WTC11 (cell line): ENCODE measurements at regions not wholly inside any gene's neighbourhood (a gene's known extent, or its start where the extent isn't known, plus 50 kb on each side); places are given as distances from the start of the nearest gene placed in this dataset.
A peak's percentile ranks its signal among the peaks of the same experiment; 100 is the strongest.

Source experiments
- ATAC-seq: fragments of 200-7000 bp; cut with Tn5 transposase; 2 replicates; pipeline ENCODE4 v1.10.0; 2021; ENCODE audit warnings: mild to moderate bottlenecking, moderate library complexity
- CTCF ChIA-PET: fragments of 300-600 bp; sonication (Branson Sonifier 250); formaldehyde crosslinking; loops from one replicate; lab custom pipeline; 2021; ENCODE audit warnings: antibody characterized with exemption; lab: Charles Lee
- POLR2A ChIA-PET: fragments of 350-600 bp; sonication (Branson Sonifier 250); formaldehyde crosslinking; loops from one replicate; lab custom pipeline; 2021; ENCODE audit warnings: antibody characterized with exemption; lab: Charles Lee
- DNase-seq: peaks from one replicate; pipeline ENCODE4 v3.0.0; 2021; ENCODE audit warnings: low spot score
- H3K27ac Mint-ChIP-seq: 2 replicates; pipeline ENCODE4 v1.8.0; 2021; ENCODE audit warnings: mixed read lengths
- H3K27me3 Mint-ChIP-seq: 2 replicates; pipeline ENCODE4 v1.8.0; 2021; ENCODE audit warnings: low read depth, mild to moderate bottlenecking, moderate library complexity, mixed read lengths
- H3K36me3 Mint-ChIP-seq: 2 replicates; pipeline ENCODE4 v1.8.0; 2021; ENCODE audit warnings: mixed read lengths
- H3K4me1 Mint-ChIP-seq: 2 replicates; pipeline ENCODE4 v1.8.0; 2022; ENCODE audit warnings: mixed read lengths
- H3K4me3 Mint-ChIP-seq: 2 replicates; pipeline ENCODE4 v1.8.0; 2021; ENCODE audit warnings: mild to moderate bottlenecking, moderate library complexity, mixed read lengths
- H3K9me3 Mint-ChIP-seq: 2 replicates; pipeline ENCODE4 v1.8.0; 2021; ENCODE audit warnings: mixed read lengths
- AR ChIP-seq: fragments of 250-450 bp; sonication (Bioruptor Pico); IDR thresholded peaks from 2 replicates; pipeline ENCODE4 v1.9.0; 2021; ENCODE audit warnings: mild to moderate bottlenecking
- ELF4 ChIP-seq: sonication (generic); formaldehyde crosslinking; IDR thresholded peaks from 2 replicates; pipeline ENCODE4 v1.8.1; 2022; ENCODE audit warnings: low read depth, mild to moderate bottlenecking, moderate library complexity, missing genetic modification reagents
- ETV6 ChIP-seq: sonication (generic); formaldehyde crosslinking; IDR thresholded peaks from 2 replicates; pipeline ENCODE4 v1.8.1; 2022; ENCODE audit warnings: mild to moderate bottlenecking, missing genetic modification reagents
- FOXP1 ChIP-seq: sonication (generic); formaldehyde crosslinking; IDR thresholded peaks from 2 replicates; pipeline ENCODE4 v1.8.0; 2022; ENCODE audit warnings: missing genetic modification reagents, mild to moderate bottlenecking, moderate library complexity, borderline replicate concordance
- GTF2I ChIP-seq: fragments of 250-450 bp; sonication (Bioruptor Pico); conservative IDR thresholded peaks from 2 replicates; pipeline ENCODE4 v1.4.0; 2021; ENCODE audit warnings: mild to moderate bottlenecking
- IRF2 ChIP-seq: sonication (generic); formaldehyde crosslinking; IDR thresholded peaks from 2 replicates; pipeline ENCODE4 v1.8.0; 2022; ENCODE audit warnings: low read depth, missing genetic modification reagents, borderline replicate concordance
- MLX ChIP-seq: sonication (generic); formaldehyde crosslinking; IDR thresholded peaks from 2 replicates; pipeline ENCODE4 v1.8.1; 2023; ENCODE audit warnings: mild to moderate bottlenecking, missing genetic modification reagents, moderate library complexity
- NFYB ChIP-seq: sonication (generic); formaldehyde crosslinking; conservative IDR thresholded peaks from 2 replicates; pipeline ENCODE4 v1.8.0; 2022; ENCODE audit warnings: low read depth, missing genetic modification reagents
- SP1 ChIP-seq: sonication (generic); formaldehyde crosslinking; conservative IDR thresholded peaks from 2 replicates; pipeline ENCODE4 v1.8.1; 2022; ENCODE audit warnings: missing genetic modification reagents
- TEAD4 ChIP-seq: sonication (generic); formaldehyde crosslinking; IDR thresholded peaks from 2 replicates; pipeline ENCODE4 v1.8.0; 2022; ENCODE audit warnings: mild to moderate bottlenecking, missing genetic modification reagents
- ZNF219 ChIP-seq: sonication (generic); formaldehyde crosslinking; IDR thresholded peaks from 2 replicates; pipeline ENCODE4 v1.8.0; 2023; ENCODE audit warnings: missing genetic modification reagents, mild to moderate bottlenecking, borderline replicate concordance
- ZNF263 ChIP-seq: sonication (generic); formaldehyde crosslinking; IDR thresholded peaks from 2 replicates; pipeline ENCODE4 v1.8.1; 2022; ENCODE audit warnings: low read depth, mild to moderate bottlenecking, moderate library complexity, missing genetic modification reagents
- ZNF396 ChIP-seq: fragments of 250-450 bp; sonication (Bioruptor Pico); IDR thresholded peaks from 2 replicates; pipeline ENCODE4 v1.8.0; 2021; ENCODE audit warnings: mild to moderate bottlenecking, moderate library complexity, borderline replicate concordance
- ZNF532 ChIP-seq: fragments of 250-450 bp; sonication (Bioruptor Pico); IDR thresholded peaks from 2 replicates; pipeline ENCODE4 v1.9.0; 2021; ENCODE audit warnings: mild to moderate bottlenecking, borderline replicate concordance
- TF ChIP-seq, protein P1 (sequence below): fragments of 200-600 bp; IDR thresholded peaks from 2 replicates; pipeline ENCODE4 v1.8.0; 2022; ENCODE audit warnings: antibody characterized with exemption
- TF ChIP-seq, protein P2 (sequence below): sonication (generic); formaldehyde crosslinking; IDR thresholded peaks from 2 replicates; pipeline ENCODE4 v1.8.0; 2023; ENCODE audit warnings: missing genetic modification reagents

GRCh38 chr4:27096142-27096824 lies 235.6 kb downstream of the STIM2 start:
- peak; percentile 18 for DNase-seq
- Mint-ChIP-seq H3K36me3 (no peaks in the 10 kb centered on the region), H3K4me3 (no peak overlapping the region; the same call in 1 of the 2 replicates), H3K4me1 (peaks cover 62% of the 10 kb centered on the region), H3K27ac (peak overlapping the region; percentile 74), H3K27me3 (peaks cover 6% of the 10 kb centered on the region), H3K9me3 (no peaks in the 10 kb centered on the region)
- POLR2A ChIA-PET = interaction anchor here (0.6 kb wide), 1 partner anchor 269 kb away, joined by 4 read pairs; no protein-coding TSS in a partner anchor
- TF ChIP-seq FOXP1 (CRISPR knock-in tag) = no peak
- TF ChIP-seq SP1 (CRISPR knock-in tag) = no peak
- no peak for TF ChIP-seq GTF2I (CRISPR knock-in tag)
- no peak for TF ChIP-seq ZNF532
- peak; percentile 67 for ATAC-seq
- CTCF ChIA-PET = interaction anchor here (0.8 to 2.7 kb wide), 8 partner anchors 12 to 222 kb away, joined by 3 to 14 read pairs (median 4); no protein-coding TSS in a partner anchor

DNA sequence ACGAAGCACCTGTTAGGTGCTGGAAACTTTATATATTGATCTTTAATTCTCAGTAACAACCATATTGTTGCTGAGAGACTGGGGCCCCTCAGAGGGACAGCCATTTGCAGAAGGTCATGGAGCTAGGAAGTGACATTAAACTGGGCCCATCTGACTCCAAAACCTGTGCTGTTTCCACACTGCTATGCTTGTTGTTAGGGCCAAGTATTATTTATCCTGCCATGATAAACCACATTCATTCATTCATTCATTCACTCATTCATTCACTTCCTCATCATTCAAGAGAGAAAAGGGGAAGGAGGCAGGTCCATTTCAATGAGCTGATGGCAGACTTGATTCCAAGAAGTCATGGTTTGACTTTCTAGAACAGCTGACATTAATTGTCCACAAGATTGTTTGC lies 237.4 kb downstream of the STIM2 start:
- Mint-ChIP-seq H3K4me3 (no peak overlapping the region), H3K36me3 (no peaks in the 10 kb centered on the region), H3K27me3 (no peaks in the 10 kb centered on the region), H3K9me3 (no peaks in the 10 kb centered on the region), H3K27ac (no peak overlapping the region), H3K4me1 (peaks cover 63% of the 10 kb centered on the region)
- CTCF ChIA-PET = no interaction called here
- TF ChIP-seq MLX = no peak
- no peak for TF ChIP-seq ETV6
- POLR2A ChIA-PET = no interaction called here
- DNase-seq (no peak), ATAC-seq (no peak)

GRCh38 chr4:27100713-27101112 lies 240.1 kb downstream of the STIM2 start:
- DNase-seq = no peak
- peaks cover 11% of the 10 kb centered on the region for H3K9me3 Mint-ChIP-seq
- ATAC-seq = no peak
- POLR2A ChIA-PET = no interaction called here
- no peak overlapping the region for H3K4me3 Mint-ChIP-seq
- CTCF ChIA-PET = no interaction called here
- H3K27ac Mint-ChIP-seq = no peak overlapping the region
- no peaks in the 10 kb centered on the region for H3K27me3 Mint-ChIP-seq
- no peaks in the 10 kb centered on the region for H3K36me3 Mint-ChIP-seq
- H3K4me1 Mint-ChIP-seq = peaks cover 45% of the 10 kb centered on the region
- no peak for TF ChIP-seq ZNF396 (CRISPR knock-in tag)
- TF ChIP-seq AR (CRISPR knock-in tag) = no peak
- no peak for TF ChIP-seq NFYB
- TF ChIP-seq ELF4 = no peak
- TF ChIP-seq, protein P1, sequence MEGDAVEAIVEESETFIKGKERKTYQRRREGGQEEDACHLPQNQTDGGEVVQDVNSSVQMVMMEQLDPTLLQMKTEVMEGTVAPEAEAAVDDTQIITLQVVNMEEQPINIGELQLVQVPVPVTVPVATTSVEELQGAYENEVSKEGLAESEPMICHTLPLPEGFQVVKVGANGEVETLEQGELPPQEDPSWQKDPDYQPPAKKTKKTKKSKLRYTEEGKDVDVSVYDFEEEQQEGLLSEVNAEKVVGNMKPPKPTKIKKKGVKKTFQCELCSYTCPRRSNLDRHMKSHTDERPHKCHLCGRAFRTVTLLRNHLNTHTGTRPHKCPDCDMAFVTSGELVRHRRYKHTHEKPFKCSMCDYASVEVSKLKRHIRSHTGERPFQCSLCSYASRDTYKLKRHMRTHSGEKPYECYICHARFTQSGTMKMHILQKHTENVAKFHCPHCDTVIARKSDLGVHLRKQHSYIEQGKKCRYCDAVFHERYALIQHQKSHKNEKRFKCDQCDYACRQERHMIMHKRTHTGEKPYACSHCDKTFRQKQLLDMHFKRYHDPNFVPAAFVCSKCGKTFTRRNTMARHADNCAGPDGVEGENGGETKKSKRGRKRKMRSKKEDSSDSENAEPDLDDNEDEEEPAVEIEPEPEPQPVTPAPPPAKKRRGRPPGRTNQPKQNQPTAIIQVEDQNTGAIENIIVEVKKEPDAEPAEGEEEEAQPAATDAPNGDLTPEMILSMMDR = no peak
- no peak for TF ChIP-seq ETV6
- TF ChIP-seq TEAD4 (CRISPR knock-in tag) = no peak
- no peak for TF ChIP-seq IRF2 (CRISPR knock-in tag)
- TF ChIP-seq, protein P2, sequence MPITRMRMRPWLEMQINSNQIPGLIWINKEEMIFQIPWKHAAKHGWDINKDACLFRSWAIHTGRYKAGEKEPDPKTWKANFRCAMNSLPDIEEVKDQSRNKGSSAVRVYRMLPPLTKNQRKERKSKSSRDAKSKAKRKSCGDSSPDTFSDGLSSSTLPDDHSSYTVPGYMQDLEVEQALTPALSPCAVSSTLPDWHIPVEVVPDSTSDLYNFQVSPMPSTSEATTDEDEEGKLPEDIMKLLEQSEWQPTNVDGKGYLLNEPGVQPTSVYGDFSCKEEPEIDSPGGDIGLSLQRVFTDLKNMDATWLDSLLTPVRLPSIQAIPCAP (CRISPR knock-in tag) = no peak
- no peak for TF ChIP-seq ZNF263 (CRISPR knock-in tag)
- no peak for TF ChIP-seq ZNF219 (CRISPR knock-in tag)
- TF ChIP-seq ZNF532 = no peak
